HG02938 (cell line): ENCODE measurements at regions not wholly inside any gene's neighbourhood (a gene's known extent, or its start where the extent isn't known, plus 50 kb on each side); places are given as distances from the start of the nearest gene placed in this dataset.

Experiments used
- ATAC-seq: cut with Tn5 transposase; IDR thresholded peaks from one replicate; pipeline ENCODE4 v1.9.1; 2021; ENCODE audit warnings: mild to moderate bottlenecking, moderate library complexity; ENCODE audit not compliant: unreplicated experiment

DNA sequence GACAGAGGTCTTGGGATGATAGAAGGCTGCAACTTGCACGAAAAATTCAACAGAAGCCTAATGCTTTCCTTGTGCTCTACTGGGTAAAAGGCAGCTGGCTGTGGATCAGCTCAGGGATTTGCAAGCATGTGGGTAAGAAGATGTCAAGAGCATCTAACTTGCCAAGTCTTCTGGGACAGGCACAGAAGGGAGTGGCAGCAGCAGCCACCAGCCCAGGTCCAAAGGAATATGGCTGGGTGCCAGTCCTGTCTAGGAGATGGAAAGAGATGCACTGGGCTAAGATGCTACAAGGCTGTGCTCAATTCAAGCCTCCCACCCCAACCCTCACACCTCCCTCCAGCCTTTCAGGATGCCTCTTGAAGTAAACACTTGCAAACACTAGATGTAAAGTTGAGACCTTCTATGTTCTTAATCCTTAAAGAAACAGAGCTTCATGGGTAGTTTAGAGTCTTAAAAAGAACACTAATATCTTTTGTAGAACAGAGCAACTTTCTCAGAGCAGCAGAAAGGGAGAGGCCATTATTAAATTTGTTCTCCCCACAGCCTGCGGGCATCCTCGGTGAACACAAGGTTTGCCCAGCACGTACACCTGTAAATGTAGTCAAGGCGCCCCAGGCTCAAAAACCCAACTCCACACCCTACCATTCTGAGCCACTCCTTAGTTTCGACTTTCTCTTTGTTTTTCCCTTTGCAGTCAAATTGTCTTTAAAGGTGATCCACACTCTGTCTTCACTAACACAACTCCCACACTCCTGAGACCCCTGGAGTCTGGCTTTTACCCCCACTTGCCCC lies 64.6 kb upstream of the BCAR3 start:
- no peak for ATAC-seq

DNA sequence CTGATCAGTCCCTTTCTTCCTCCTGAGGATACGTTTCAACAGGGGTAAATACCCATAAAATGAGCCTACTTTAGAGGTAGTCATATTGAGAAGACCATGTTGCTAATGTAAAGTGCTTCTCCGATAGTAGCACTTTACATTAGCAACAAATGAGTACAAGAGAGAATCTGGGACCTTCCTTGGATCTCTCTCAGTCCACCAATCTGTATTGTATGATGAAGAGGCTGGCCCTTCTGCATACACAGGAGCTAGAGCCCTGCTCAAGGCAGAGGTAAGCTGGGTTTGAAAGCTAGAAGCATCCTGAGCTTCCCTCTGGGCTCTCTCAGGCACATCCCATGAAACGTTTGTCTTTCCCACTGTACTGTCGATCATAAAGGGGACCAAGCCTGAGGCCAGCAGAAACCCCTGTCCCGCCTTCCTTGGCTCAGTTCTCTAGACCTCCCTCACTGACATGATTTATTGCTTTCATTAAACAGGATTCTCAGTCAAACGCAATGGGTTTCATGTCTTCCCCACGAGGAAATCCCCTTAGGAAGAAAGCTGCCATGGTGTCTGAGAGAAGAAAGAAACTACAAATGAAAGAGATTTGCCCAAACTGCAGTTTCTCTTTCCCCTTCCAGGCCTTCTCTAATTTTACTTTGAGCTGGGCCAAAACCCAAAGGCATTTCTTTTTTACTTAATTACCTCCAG lies 62.8 kb upstream of the BCAR3 start:
- ATAC-seq: no peak

DNA sequence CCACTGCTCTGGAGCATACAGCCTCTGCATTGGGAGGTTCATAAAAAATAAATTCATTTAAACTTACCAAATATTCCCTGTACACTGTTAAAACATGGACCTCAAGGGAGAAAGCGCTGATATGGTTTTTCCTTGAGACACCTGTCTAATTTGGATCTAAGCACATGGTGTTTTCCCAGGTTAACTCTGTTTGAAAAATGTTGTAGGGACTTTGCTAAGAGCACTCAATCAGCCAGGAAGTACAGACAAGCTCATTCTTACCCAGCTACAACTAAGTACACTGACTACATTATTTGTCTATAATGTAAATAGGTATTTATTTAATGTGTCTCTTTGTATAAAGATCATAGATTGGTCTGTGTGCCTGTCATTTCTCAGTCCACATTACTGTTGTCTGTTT lies 61.8 kb upstream of the BCAR3 start:
- no peak for ATAC-seq

DNA sequence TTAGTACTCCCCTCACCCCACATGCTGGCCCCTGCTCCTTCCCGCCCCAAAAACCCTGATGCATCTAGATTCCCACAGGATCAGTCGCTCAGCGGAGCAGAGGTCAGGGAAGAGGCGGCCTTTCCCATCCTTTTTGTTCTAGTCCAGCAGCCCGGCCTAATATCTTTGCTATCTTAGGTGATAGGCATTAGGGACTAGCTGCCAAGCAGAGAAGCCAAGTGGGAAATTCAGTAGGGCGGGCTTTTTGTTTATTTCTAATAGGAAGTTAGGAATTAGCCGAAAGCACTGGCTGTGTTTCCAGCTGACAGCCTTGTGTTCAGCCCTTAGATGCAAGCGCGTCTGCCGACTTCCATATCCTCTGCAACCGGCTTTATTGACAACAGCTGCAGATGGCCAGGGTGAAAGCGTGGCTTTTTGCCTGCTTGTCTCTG lies 59.0 kb upstream of the BCAR3 start:
- no peak for ATAC-seq

DNA sequence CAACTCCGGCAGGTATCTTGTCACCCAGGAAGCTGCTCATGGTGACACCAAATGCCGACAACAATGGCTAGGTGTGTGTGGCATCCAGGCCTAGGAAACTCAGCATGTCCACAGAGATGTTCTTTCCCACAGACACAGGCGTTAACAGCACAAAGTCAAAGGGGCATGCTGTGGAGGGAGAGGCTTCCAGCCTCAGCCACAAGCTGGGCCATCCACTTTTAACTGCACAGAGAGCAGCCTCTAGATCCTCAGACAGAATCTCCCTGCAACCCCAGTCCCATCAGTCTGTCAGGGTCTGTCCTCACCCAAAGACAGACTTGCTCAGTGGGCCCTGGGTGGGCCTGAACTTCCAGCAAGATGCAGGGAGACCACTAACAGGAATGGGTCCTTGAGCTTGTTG lies 58.5 kb upstream of the BCAR3 start:
- ATAC-seq: no peak

DNA sequence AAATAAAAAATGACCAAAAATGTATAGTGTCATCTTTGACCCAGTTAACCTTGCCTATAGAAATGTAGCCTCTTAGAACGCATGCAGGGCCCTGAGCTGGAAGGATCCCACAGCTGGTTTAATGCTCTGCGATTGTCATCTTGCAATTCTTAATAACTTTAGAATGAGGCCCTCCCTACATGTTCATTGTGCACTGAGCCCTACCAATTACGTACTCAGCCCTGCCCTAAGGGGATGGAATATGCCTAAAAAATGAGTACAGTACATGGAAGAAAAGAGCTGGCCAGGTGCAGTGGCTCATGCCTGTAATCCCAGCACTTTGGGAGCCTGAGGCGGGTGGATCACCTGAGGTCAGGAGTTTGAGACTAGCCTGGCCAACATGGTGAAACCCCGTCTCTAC lies 57.8 kb upstream of the BCAR3 start:
- no peak for ATAC-seq

DNA sequence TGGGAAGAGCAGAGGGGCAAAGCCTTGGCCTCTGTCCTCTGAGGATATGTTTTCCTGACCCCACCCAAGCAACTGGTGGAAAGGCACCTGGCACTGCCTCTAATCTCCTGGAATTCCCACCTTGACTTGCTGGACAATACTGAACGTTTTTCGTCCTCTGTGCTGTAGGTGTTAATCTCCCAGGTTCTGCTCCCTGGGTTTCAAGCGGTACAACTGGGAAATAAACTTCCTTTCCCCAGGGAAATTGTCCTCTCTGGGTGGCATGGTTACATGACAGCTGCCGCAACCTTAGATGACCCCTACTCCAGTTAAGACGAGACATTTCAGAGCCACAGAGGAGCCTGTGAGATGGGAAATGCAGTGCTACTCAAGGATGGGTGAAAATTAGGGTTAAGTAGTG lies 57.3 kb upstream of the BCAR3 start:
- no peak for ATAC-seq

DNA sequence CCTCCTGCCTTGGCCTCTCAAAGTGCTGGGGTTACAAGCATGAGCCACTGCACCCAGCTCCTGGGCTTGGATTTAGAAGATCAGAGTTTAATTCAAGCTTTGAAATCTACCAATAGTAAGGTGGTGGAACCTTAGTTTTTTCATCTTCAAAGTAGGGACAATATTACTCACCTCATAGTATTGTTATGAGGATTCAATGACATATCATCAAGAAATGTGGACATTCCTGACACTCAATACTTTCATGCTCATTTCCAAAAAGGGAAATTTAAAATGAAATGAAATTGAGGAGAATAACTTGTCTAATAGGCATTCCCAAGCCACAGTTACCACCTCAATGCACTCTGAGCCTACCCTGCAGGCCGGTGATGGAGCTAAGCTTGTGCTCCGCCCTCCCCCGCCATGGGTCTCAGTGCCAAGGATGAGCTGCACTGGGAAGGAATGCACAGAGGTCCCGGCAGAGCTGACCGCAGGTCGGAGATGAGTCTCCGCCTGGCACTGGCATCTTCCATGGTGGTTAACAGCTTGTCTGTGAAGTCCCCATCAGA lies 56.5 kb upstream of the BCAR3 start:
- ATAC-seq: no peak

DNA sequence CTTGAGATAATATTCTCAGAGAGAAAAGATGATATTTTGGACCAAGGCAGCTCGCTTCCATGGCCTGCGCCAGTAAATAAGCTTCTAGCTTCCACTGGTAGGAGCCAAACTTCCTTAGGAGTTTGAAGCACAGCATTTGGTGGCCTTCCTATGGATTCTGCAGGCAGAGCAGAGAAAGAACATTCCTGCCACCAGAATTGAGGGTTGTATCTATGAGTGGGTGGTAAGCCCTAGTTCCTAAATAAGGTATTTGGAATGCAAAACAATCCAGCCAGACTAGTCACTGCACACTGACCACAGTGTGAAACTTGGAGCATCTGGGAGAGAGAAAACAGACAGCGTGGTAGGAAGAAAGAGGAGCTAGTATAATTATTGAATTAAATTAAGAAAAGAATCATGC lies 54.1 kb upstream of the BCAR3 start:
- no peak for ATAC-seq

DNA sequence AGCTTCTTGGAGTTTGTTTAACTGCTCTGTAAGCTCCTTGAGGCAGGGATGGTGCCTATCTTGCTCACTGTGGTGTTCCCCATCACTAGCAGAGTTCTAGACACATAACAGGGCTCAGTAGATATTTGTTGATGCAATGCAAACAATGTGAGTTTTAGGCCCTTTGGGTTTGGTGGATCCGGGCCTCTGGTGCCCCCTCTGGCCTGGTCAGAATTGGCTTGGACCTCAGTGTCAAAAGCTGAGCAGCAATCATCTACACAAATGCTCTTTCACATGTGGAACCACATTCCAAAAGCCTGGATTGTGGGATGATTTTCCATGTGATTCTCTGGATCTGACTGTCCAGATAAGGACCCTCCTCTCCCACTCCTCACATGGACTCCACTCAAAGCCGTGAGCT lies 53.4 kb upstream of the BCAR3 start:
- ATAC-seq: no peak

DNA sequence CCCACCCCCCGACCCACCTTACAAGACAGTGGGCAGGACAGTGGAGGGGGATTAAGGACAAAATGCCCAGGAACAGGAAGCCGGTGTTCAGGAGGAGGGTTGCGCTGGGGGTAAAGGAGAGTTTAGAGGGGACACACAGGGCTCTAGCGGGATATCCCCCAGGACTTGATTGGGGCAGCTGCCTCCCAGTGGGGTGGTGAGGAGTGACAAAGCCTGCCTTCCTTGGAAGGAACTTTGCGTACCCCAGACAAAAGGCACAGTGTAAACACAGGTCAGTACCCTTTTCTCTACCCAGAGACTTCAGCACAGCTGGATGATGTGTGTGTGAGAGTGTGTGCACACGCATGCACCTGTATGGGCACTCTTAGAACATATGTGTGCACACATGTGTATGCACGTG lies 51.7 kb upstream of the BCAR3 start:
- no peak for ATAC-seq

DNA sequence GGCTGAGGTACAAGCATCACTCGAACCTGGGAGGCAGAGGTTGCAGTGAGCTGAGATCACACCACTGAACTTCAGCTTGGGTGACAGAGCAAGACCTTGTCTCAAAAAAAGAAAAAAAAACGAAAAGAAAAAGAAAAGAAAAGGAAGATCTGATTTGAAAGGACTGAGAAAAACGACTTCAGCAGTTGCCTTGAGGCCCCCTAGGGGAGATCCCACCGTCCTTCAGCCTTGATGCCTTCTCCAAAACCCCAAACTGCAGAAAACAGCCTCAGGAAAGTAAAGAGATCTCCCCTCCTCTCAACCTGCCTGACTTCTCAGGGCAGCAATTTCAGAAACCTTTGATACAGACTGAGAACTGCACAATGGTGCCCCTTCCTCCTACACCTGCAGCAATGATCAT lies 50.9 kb upstream of the BCAR3 start:
- no peak for ATAC-seq
